ENCODE measurements at regions not wholly inside any gene's neighbourhood (a gene's known extent, or its start where the extent isn't known, plus 50 kb on each side); places are given as distances from the start of the nearest gene placed in this dataset.

DNA sequence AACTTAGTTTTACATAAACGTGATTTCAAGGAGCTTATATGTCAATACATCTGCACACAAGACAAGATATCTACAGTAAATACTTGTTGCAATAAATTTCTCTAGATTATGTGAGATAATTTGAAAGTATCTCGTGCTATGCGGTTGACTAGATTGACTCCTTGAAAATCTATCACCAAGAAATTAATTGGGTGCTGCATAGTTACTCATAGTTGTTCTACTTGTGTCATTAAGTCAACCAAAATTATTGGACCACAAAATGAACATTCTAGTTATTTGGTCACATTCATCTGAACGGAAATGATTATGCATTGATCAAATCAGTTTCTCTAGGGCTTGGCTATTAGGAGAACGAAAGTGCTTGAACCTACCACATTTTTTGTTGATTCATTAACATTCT, 2291.5 kb downstream of the PCDH9 start:
- DNase-seq = no peak

DNA sequence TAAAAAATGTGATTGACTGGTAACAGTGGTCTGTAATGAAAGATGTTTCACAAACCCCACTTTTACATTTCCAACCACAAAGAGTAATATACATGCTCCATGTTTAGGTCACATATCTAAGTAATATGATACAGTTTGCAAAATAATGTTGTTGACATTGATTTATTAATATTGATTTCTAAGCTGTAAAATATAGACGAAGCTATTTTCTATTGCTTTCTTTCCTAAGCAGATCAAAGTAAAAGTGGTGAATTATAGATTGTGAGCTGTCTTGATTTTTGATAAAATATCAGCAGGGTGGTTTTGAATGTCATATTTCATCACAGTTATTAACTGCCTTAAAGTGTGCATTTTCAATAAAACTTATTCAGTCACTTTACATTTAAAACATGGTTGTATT, 2292.8 kb downstream of the PCDH9 start:
- no peak for DNase-seq

DNA sequence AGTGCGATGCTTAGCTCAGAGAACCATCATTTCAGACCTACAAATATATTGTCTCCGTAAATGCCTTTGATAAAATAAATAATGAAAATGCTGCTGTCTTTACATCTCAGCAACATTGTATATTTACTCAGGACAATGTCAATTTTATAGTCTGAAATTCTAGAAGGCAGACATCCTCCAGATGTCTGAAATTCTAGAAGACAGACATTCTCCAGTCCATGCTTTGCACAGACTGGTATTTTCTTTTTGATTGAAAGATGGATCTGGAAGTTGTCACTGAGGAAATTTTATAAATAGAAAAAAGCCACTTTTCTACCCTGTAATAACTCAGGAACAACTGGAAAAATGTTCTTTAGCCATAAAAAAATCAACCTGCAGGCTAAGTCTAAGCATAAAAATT, 2293.3 kb downstream of the PCDH9 start:
- no peak for DNase-seq

DNA sequence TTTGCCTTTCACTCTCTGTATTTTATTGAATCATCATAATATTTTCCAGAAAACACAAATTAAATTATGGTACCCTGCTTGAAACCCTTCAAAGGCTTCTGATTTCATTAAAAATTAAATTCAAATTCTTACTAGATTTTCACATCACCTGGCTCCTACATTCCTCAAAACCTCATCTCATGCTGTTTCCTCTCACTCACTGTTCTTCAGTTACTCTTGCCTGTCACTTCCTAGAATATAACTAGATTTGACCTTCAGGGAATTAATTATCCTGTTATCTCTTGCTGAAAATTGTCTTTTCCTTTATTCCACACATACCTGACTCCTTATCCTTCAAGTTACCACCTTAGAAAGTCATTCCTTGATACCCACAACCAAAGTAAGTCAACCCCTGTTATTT, 2294.7 kb downstream of the PCDH9 start:
- no peak for DNase-seq

DNA sequence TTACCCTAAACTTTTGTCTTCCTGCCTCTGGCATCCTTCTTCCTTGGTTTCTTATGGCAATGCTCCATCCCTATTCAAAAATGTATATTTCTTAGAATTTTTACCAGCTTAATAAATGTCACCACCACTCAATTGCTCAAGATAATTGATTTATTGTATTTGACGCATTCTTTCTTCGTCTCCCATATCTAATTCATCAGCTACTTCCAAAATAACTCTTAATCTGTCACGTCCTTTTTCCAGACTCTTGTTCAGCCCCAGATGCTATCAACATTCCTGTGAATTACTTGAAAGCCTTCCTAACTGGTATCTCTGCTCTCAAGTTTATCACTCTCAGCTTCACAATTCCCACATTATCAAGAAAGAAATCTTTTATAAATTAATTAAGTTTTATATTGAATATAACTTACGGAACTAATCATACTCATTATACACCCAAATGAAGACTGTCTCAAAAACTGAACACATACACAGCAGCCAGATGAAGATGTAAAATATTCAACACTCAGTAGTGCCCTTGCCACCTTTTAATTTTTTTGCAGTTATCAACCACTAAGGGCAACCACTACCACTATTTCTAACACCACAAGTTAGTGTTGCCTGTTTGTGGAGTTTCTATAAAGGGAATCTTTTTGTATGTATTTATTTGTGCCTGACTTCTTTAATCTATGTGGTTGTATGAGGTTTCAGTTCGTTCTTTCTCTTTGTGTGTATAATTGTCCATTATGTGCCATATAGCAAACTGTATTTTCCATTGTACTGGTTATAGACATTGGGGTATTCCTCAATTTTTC, 2295.4 kb downstream of the PCDH9 start:
- no peak for DNase-seq

DNA sequence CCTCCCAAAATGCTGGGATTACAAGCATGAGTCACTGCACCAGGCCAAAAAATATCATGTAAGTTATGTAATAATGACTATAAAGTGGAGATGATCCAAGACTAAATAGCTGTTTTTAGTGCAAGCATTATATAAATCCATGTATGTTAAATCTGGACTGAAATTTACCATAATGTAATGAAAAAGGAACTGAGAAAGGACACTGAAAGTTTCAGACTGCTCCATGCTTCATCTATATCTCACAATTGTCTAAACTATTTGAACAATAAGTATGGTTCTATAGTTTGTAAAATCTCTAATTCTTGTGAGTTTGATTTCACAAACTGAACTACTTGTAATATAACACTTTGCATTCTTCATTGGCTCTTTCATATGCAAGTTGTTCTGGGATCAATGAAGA, 2299.5 kb downstream of the PCDH9 start:
- no peak for DNase-seq

DNA sequence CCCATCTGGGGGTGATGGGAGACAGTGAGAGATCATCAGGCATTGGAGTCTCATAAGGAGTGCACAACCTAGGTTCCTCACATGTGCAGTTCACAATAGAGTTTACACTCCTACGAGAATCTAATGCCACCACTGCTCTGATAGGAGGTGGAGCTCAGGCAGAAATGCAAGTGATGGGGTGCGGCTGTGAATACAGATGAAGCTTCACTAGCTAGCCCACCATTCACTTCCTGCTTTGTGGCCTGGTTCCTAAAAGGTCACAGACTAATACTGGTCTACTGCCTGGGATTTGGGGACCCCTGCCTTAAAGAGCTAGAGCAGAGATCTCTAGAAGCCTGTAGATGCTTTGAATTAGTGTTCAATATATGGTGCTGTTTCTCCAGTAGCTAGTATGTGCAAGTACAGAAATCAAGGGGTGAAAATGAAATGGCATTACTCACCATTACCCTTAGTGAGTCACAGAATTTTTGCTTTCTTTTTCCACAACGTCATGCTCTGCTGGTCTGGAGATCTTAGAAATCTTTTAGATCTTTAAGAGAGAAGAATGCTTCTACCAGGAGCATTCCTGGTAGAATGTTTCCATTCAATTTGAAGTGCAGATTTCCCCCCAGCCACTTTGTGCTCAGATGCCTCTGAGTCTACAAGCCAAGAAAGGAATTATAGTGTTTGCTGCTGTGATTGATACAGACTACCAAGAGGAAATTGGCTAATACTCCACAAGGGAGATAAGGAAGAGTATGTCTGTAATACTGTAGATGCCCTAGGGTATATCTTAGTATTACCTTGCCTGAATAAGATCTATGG, 2301.2 kb downstream of the PCDH9 start:
- DNase-seq = no peak

DNA sequence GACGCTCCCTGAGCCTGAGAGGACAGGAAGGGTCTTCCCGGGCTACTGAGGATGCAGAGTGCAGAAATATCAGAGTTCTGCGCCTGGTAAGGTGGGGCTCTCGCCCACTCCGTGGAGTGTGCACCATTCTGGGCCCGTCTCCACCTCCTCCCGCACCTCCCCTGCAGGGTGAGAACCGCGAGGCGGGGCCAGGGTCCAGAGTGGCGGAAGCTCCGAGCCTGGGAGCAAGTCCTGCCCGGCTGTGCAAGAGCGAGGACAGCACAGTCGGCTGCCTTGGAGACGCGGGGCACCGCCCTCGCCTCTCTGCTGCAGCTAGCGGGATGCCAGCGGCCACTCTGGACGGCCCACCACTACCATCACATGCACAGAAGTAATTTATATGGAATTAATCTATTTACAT, 2304.4 kb downstream of the PCDH9 start:
- no peak for DNase-seq

DNA sequence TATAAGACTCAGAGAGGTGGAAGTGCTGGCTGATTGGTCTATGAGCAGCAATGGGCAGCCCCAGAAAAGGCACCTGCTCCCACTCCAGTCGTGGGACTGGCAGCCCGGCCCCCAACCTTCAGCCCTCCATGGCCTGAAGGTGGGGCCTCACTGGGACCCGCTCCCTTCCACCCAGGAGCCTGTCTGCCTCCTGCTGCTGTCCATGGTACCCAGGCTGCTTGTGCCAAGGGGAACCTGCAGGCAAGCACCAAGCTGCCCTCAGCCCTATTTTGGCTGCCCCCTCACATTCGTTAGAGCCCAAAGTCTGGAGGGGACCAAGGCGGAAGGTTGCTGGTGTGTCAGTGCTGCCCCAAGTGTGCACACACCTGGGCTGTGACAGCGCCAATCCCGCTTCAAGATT, 2304.9 kb downstream of the PCDH9 start:
- no peak for DNase-seq

DNA sequence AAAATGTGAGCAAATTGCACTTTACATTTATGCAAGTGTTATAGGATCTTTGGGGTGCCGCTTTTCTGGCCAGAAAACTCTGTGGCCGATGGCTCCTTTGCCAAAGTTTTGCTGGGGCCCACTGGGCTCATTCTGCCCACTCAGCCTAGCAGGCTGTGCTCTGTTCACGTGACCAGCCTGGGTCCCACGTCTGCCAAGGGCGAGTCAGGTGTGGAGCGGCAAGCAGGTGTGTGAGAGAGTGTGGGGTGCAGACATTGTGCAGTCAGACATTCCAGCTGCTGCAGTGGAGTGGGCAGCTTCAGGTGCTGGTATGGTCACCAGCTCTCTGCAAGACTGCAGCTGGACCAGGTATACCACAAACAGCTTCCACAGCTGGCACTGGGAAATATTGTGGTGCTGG, 2305.7 kb downstream of the PCDH9 start:
- DNase-seq = no peak

DNA sequence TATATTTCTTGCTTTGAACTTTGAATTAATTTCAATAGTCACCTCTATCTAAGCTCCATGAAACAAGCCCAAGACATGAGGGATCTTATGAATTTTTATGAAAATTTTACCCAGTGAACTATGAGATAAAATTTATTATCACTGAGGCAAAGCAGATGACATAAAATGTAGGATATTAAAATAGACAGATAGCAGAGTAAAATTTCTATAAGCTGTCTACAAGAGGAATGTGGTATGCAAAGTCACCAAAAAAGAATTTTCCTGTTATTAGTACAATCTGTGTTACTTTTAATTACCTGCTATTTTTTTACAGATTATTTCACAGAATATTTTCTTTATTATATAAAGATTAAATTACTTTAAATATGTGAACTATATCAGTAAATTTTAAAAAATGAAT, 2312.6 kb downstream of the PCDH9 start:
- no peak for DNase-seq

DNA sequence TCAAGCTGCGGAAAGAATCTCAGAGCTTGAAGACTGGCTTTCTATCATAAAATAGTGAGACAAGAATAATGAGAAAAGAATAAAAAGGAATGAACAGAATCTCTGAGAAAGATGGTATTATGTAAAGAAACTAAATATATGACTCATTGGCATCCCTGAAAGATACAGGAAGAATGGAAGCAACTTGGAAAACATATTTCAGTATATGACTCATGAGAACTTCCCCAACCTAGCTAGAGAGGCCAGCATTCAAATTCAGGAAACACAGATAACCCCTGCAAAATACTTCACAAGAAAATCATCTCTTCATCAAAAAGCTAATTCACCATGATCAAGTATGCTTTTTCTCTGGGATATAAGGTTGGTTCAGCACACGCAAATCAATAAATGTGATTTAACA, 2318.0 kb downstream of the PCDH9 start:
- DNase-seq = no peak

DNA sequence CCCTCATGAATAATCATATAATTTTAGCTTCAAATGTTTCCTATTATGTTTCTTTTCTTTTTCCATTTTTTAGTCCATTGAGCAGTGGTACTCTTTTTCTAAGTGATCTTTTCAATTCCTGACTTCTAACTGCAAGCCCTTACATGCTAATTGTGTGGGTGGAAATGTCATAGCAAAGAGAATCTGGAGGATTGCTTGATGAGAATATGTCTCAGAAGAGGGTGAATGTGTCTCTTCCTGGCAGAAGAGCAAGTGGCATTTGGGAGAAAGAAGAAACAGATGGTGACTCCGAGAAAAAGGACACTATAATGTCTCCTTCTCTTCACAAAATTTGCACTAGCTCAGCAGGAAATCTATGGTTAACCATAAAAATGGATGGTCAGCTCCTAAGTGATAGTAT, 2320.0 kb downstream of the PCDH9 start:
- no peak for DNase-seq

DNA sequence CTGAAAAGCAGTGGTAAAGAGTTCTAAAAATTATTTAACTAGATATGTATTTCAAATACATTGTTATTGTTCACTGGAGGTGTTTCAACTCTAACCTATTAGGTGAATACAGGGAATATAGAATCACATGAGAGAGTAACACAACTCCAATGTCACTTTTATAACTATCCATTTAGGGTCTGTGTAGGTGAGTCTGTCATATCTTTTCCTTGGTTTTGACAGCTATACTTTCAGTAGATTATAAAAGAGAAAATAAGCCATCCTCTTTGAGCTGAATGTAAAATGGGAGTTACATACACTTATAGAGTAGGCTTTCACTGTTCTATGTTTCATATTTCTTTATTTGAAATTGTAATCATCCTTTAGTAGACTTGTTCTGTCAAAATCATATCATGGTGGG, 2321.0 kb downstream of the PCDH9 start:
- DNase-seq = no peak

DNA sequence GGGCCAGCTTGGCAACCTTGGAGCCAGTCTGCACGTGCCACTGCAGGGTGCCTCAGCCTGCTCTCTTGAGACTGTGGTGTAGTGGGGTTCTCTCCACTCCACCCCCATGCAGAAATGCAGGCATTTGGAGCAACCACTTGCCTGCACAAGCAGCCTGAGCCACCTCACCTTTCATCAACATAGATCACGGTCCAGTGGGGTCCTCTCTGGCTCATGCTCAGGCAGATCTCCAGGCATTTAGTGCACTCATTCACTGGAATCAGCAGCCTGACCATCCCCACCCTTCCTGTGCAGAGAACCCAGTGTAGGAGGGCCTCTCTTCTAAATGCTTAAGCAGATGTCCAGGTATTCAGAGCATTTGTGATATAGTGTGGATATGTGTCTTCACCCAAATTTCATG, 2330.1 kb downstream of the PCDH9 start:
- no peak for DNase-seq

DNA sequence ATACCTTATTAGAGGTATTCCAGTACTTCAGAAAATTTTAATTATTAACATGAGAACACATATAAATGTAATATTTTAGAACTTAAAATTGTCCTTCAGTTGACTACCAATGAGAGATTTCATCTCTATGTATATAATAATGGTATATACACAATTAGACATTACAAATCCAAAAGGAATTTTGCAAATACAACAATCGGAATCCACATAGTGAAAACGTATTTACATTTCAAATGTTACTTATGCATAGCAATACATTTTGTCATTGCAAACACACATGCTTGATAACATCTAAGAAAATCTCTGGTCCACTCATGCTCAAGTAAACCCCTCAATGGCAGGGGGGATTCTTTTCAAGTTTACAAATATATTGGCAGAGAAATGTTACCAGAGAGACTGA, 2345.2 kb downstream of the PCDH9 start:
- DNase-seq = no peak

DNA sequence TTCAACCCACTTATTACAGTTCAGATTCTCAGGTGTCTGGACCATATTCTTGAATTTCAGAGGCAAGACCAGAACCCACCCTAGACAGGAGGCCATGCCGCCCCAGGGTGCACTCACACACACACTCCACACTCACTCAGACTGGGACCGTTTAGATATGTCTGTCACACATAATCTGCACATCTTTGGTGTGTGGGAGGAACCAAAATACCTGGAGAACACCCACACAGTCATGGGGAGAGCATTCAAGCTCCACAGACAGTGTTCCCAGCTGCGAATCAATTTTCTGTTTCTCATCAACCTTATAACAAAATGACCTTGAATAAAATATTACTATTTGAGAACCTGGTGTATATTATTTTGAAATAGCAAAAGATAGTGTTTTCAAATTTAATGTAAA, 2353.0 kb downstream of the PCDH9 start:
- DNase-seq = no peak

DNA sequence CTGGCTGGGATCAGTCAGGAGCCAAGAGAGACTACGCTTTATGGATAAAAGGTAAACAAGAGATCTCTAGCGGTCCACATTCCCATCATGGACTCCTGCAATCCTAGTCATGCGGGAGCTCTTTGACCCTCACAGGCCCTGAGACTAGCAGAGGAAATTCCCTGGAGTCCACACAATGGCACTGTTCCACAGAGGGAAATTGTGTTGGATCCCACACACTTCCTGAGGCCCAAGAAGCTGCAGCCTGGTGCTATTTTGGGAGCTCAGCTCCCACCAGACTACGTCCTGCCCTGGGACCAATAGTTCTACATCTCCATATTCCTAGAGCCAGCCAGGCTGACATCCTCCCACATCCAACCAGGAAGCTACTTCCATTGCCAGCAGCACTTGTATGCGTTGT, 2358.4 kb downstream of the PCDH9 start:
- DNase-seq = no peak

DNA sequence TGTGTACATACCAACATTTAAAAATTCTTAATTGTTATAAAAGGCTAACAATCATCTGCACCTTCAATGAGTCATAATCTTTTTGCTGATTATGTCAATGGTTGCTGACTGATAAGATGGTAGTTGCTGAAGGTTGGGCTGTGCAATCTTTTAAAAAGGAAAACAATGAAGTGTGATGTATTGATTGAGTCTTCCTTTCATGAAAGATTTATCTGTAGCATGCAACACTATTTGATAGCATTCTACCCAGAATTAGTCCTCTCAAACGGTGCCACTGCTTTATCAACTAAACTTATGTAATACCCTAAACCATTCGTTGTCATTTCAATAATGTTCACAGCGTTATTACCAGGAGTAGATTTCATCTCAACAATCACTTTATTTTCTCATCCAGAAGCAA, 2360.6 kb downstream of the PCDH9 start:
- no peak for DNase-seq

DNA sequence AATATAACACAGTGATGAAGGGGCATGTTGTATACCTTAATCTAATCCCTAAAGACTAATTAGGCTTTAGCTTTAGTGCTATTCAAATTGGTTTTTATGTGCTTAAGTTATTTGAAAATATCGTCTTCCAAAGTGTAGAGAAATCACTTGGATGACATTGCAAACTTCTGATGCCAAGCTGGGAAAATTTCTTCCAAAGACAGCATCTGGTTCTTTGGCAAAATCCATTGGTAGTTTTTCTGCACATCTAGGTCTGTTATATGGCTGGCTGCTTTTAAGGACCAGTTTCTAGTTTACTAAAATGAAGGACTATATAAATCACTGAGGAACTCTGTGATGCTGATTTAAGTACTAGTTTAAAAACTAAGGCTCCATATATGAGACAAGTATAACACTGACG, 2362.3 kb downstream of the PCDH9 start:
- no peak for DNase-seq

DNA sequence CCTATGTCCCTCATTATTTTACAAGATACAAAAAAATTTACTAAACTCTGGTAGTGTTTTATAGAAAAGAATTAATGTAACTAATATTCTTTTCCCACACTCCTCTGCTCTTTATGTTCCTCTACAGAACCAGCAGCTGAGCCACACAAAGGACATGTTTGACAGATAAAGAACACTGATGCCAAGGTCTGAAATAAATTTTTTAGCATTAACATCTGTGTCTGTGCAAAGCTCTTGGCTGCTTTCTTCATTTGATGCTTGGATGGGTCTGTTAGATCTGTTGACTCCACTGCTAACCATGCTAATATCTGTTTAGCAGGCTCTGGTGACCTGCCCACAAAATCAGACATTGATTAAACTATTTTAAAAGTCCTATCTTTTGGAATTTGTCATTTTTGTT, 2363.8 kb downstream of the PCDH9 start:
- DNase-seq = no peak

DNA sequence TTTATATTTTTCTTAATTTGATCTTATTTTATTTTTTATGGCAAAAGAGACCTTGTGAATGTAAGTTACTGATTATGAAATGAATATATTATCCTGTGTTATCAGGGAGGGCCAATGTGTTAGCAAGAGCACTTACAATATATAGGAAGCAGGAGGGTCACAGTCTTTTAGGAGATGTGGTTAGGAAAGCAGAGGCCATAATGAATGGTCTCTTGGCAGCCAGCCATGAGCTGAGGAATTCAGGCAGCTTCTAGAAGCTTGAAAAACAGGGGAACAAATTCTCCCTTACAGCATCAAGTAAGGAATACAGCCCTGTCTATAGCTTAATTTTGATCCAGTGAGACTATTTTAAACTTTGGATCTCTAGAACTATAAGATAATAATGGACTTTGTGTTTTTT, 2374.6 kb downstream of the PCDH9 start:
- DNase-seq = no peak

DNA sequence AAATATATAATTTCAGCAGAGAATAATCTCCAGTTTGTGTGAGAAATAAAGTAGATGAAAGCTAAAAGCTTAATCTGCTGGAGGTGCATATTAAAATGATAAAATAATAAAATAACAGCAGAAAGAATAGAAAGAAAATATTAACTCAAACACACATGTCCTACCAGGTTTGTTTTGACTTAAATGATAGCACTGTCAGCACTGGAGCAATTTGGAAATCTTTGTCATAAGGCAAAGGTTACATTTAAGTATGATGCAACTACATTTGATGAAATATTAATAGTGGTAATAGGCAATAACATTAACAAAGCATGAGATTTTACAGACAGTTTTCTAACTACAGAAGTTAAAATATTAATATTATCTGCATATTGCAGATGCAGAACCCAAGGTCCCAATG, 2380.1 kb downstream of the PCDH9 start:
- no peak for DNase-seq

DNA sequence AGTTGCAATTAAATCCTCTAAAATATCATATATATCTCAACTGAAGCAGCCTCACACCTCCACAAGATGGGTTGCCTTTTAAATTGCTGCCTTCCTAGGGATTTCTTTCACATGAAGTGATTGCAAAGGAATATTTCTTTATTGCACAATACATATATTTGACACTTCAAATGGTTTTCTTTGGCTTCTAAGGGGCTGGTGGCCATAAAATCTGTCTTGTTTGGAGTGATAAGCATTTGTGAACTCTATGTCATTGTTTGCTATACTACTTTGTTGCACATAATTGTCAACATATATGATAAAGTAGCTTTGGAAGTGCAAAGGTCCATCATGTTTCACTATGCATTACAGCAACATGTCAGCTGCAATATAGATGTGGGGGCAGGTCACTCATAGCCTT, 2380.9 kb downstream of the PCDH9 start:
- no peak for DNase-seq

DNA sequence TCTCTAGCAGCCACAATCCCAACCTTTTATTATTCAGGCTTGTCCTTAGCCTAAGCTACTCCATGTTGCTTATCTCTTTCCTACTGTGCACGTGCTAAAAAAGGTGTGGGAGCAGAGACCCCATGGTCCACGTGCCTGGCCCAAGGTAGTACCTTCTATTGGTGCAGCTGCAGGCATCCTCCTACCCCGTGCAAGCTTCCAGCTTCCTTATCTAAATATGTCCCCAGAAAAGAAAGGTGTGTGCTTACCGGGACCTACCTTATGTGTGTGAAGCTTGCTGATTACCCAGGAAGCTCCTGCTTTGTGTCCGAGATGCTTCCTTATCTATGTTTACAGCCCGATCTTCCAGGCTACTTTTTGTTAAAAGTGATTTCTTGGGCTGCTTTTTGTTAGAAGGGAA, 2382.4 kb downstream of the PCDH9 start:
- DNase-seq = no peak
